Transverse colon (tissue), 4 donors: ENCODE measurements at regions not wholly inside any gene's neighbourhood (a gene's known extent, or its start where the extent isn't known, plus 50 kb on each side); places are given as distances from the start of the nearest gene placed in this dataset.

ENCODE experiments used
- DNase-seq: peaks from one replicate; pipeline ENCODE4 v3.0.0-alpha.2; 2019
- H3K27ac ChIP-seq, 4 donors: fragments of 200-600 bp; sonication (generic); 2 replicates each; pipeline ENCODE4 v1.5.1; 2016 to 2018; ENCODE audit warnings: inconsistent platforms in 4 of 4
- H3K27me3 ChIP-seq: fragments of 200-600 bp; sonication (generic); 2 replicates; pipeline ENCODE4 v1.5.1; 2017; ENCODE audit warnings: inconsistent platforms
- H3K36me3 ChIP-seq, 4 donors: fragments of 200-600 bp; sonication (generic); 2 replicates each; pipeline ENCODE4 v1.5.1; 2017 to 2019; ENCODE audit warnings: inconsistent platforms in 4 of 4
- H3K4me1 ChIP-seq, 4 donors: fragments of 200-600 bp; sonication (generic); 2 replicates each; pipeline ENCODE4 v1.5.1; 2017 to 2020; ENCODE audit warnings: inconsistent platforms in 4 of 4
- H3K4me3 ChIP-seq, 4 donors: fragments of 200-600 bp; sonication (generic); 1 replicate in 1 of 4; 2 replicates in 3 of 4; pipeline versions ENCODE4 v1.5.1 to v1.6.1; 2017 to 2019; ENCODE audit warnings: inconsistent platforms in 4 of 4
- H3K9me3 ChIP-seq, 2 donors: fragments of 200-600 bp; sonication (generic); 2 replicates each; pipeline ENCODE4 v1.5.1; 2017 to 2019; ENCODE audit warnings: inconsistent platforms in 2 of 2
- CTCF ChIP-seq, 5 experiments: fragments of 200-600 bp in 3 of 5; fragments of 450-650 bp in 2 of 5; sonication (generic) in 3 of 5; IDR thresholded peaks; 1 replicate in 2 of 5; 2 replicates in 3 of 5; pipeline ENCODE4 v1.5.1; 2016 to 2017; ENCODE audit warnings: antibody characterized with exemption in 5 of 5, inconsistent platforms in 3 of 5, mild to moderate bottlenecking in 2 of 5, moderate library complexity in 1 of 5
- EP300 ChIP-seq: sonication (generic); formaldehyde crosslinking; IDR thresholded peaks from one replicate; pipeline ENCODE4 v1.6.1; 2017; ENCODE audit warnings: antibody characterized with exemption, low read depth
- POLR2A ChIP-seq: fragments of 450-650 bp; IDR thresholded peaks from one replicate; pipeline ENCODE4 v1.6.1; 2016; ENCODE audit warnings: antibody characterized with exemption, mild to moderate bottlenecking, moderate library complexity
- POLR2AphosphoS5 ChIP-seq, 3 donors: sonication (generic); formaldehyde crosslinking; IDR thresholded peaks; one replicate each; pipeline ENCODE4 v1.6.1; 2016; ENCODE audit warnings: antibody characterized with exemption in 3 of 3
- WGBS, 2 donors: methylation state at CpG; one replicate each; pipeline ENCODE4 v1.1.5; 2018; ENCODE audit warnings: low coverage in 1 of 2; 5-methylcytosine and 5-hydroxymethylcytosine counted together
- in situ Hi-C, 4 donors: fragments of 200-750 bp; cut with MboI; loops; one replicate each; pipeline versions ENCODE4 v1.15.0 to v1.15.1; 2017; ENCODE audit warnings: low sequenced_read_pairs in 3 of 4, low pct_ligation_motif_present in 1 of 4, low pct_unique_long_range_greater_than_20kb in 1 of 4
- intact Hi-C: fragments of 100-400 bp; cut with DNase I; formaldehyde crosslinking; loops from one replicate; pipeline ENCODE4 v1.15.1; 2023; ENCODE audit warnings: low total_unique reads

- no peaks in the 10 kb centered on the region for H3K27me3 ChIP-seq
- H3K27ac ChIP-seq, result no peak overlapping the region
- no peak for DNase-seq
- in situ Hi-C loops (no loop called here), intact Hi-C loops (no loop called here)
- no peak overlapping the region for H3K4me3 ChIP-seq
- WGBS, 2 donors, result 78 to 85% methylated on average over 9 to 13 of the region's 13 CpGs
- no peaks in the 10 kb centered on the region for H3K9me3 ChIP-seq
- peaks cover 0 to 16% (median 2%) of the 10 kb centered on the region in 4 donors for H3K4me1 ChIP-seq
- H3K36me3 ChIP-seq, result no peaks in the 10 kb centered on the region
- no peak for TF ChIP-seq CTCF (IDR thresholded peaks at IDR 0.05)
- no peak for TF ChIP-seq POLR2A
- no peak for TF ChIP-seq EP300
- no peak for TF ChIP-seq POLR2AphosphoS5 (IDR thresholded peaks at IDR 0.05)
These were observed 65.5 kb upstream of the SLC45A1 start for GRCh38 chr1:8252266-8252951.

- TF ChIP-seq CTCF (IDR thresholded peaks at IDR 0.05), result no peak
- no peak for TF ChIP-seq POLR2AphosphoS5 (IDR thresholded peaks at IDR 0.05)
- no peak for TF ChIP-seq EP300
- TF ChIP-seq POLR2A, result no peak
- 75 to 89% methylated on average over 5 to 9 of the region's 9 CpGs for WGBS, 2 donors
- H3K9me3 ChIP-seq, result no peaks in the 10 kb centered on the region
- H3K27ac ChIP-seq, result no peak overlapping the region
- H3K4me3 ChIP-seq, result no peak overlapping the region
- no peaks in the 10 kb centered on the region for H3K36me3 ChIP-seq
- intact Hi-C loops, result no loop called here
- peaks cover 0 to 17% (median 5%) of the 10 kb centered on the region in 4 donors for H3K4me1 ChIP-seq
- no peaks in the 10 kb centered on the region for H3K27me3 ChIP-seq
- in situ Hi-C loops, result no loop called here
- no peak for DNase-seq
These were observed 66.3 kb upstream of the SLC45A1 start for GRCh38 chr1:8251635-8252034.

GRCh38 chr1:8249838-8250237 lies 68.1 kb upstream of the SLC45A1 start:
- H3K4me1 ChIP-seq, result peaks cover 0 to 23% (median 9%) of the 10 kb centered on the region in 4 donors
- TF ChIP-seq CTCF (IDR thresholded peaks at IDR 0.05), result no peak
- TF ChIP-seq POLR2A, result no peak
- no peak for TF ChIP-seq EP300
- no peak for TF ChIP-seq POLR2AphosphoS5 (IDR thresholded peaks at IDR 0.05)
- intact Hi-C loops (no loop called here), in situ Hi-C loops (no loop called here)
- no peaks in the 10 kb centered on the region for H3K27me3 ChIP-seq
- no peaks in the 10 kb centered on the region for H3K9me3 ChIP-seq
- no peak overlapping the region for H3K4me3 ChIP-seq
- no peaks in the 10 kb centered on the region for H3K36me3 ChIP-seq
- H3K27ac ChIP-seq, result no peak overlapping the region
- 44 to 53% methylated on average over 2 to 4 of the region's 4 CpGs for WGBS, 2 donors
- no peak for DNase-seq

- Histone ChIP-seq H3K27me3 (no peaks in the 10 kb centered on the region), H3K9me3 (no peaks in the 10 kb centered on the region), H3K36me3 (no peaks in the 10 kb centered on the region), H3K4me3 (peak overlapping the region in 1 of 4 donors; percentile 9), H3K4me1 (peaks cover 0 to 23% (median 9%) of the 10 kb centered on the region in 4 donors), H3K27ac (peak overlapping the region; percentile 81 to 88 (median 84))
- no peak for TF ChIP-seq POLR2A
- peak in 1 of 3 donors; percentile 30 for TF ChIP-seq POLR2AphosphoS5 (IDR thresholded peaks at IDR 0.05)
- in situ Hi-C loops, result no loop called here
- intact Hi-C loops, result no loop called here
- DNase-seq, result no peak
- 60% methylated on average over 10 of the region's 10 CpGs; no CpG with 5 or more reads in 1 of the 2 donors for WGBS, 2 donors
These were observed 70.0 kb upstream of the SLC45A1 start for GRCh38 chr1:8247811-8248436.
